Pancreas (tissue), 10 donors: ENCODE measurements at regions not wholly inside any gene's neighbourhood (a gene's known extent, or its start where the extent isn't known, plus 50 kb on each side); places are given as distances from the start of the nearest gene placed in this dataset.

Source experiments
- ATAC-seq, 4 donors: fragments of 200-7000 bp; cut with Tn5 transposase; one replicate each; pipeline versions ENCODE4 v1.8.0 to v1.9.1; 2020; ENCODE audit warnings: mild to moderate bottlenecking in 4 of 4, moderate library complexity in 4 of 4
- DNase-seq, 6 donors: peaks; one replicate each; pipeline ENCODE4 v3.0.0-alpha.2; 2020
- FAIRE-seq: peaks from 2 replicates; lab custom pipeline; 2012; peaks lifted over from hg19 to GRCh38; lab: Jason Lieb, UNC
- H3K27ac ChIP-seq, 4 donors: fragments of 200-600 bp; sonication (generic); 1 replicate in 3 of 4; 2 replicates in 1 of 4; pipeline versions ENCODE4 v1.5.0 to v1.8.0; 2020
- H3K27me3 ChIP-seq, 4 donors: fragments of 200-600 bp; one replicate each; pipeline ENCODE4 v1.8.0; 2021
- H3K36me3 ChIP-seq, 3 donors: fragments of 200-600 bp; sonication (generic) in 1 of 3; one replicate each; pipeline versions ENCODE4 v1.5.0 to v1.8.0; 2020 to 2021
- H3K4me1 ChIP-seq, 3 donors: fragments of 200-600 bp; one replicate each; pipeline ENCODE4 v1.8.0; 2021
- H3K4me3 ChIP-seq, 4 donors: fragments of 200-600 bp; sonication (generic) in 2 of 4; one replicate each; pipeline versions ENCODE4 v1.5.0 to v1.8.0; 2020 to 2021
- H3K9me3 ChIP-seq, 4 donors: fragments of 200-600 bp; one replicate each; pipeline ENCODE4 v1.8.0; 2021
- CTCF ChIP-seq, 4 donors: fragments of 200-600 bp; sonication (generic) in 3 of 4; IDR thresholded peaks; one replicate each; pipeline versions ENCODE4 v1.5.0 to v1.8.0; 2021; ENCODE audit warnings: antibody characterized with exemption in 4 of 4
- WGBS, 2 donors: extraction: QIAGEN DNeasy Blood & Tissue Kit; methylation state at CpG; one replicate each; pipeline ENCODE4 v1.1.7; 2013; 5-methylcytosine and 5-hydroxymethylcytosine counted together
- intact Hi-C, 3 donors: fragments of 100-400 bp; cut with DNase I; formaldehyde crosslinking; loops; one replicate each; pipeline versions ENCODE4 v1.11.1 to v1.14.2; 2022
- donor health status: healthy with polysubstance abuse.
- donor health status: DM: no; HTN: no; CAD: no; lungs with moderate emphysema.
- donor health status: DM: no; HTN: no; CAD: no.
- donor health status: control.
- donor health status: control.
- donor health status: Bipolar disorder and iron deficiency.
- donor health status: DM: yes; HTN: yes; CAD: no.
- donor health status: DM: no; HTN: no; CAD: no.
- donor health status: DM: no; HTN: no; CAD: no.
- donor health status: DM: yes; HTN: yes; CAD: no.

DNA sequence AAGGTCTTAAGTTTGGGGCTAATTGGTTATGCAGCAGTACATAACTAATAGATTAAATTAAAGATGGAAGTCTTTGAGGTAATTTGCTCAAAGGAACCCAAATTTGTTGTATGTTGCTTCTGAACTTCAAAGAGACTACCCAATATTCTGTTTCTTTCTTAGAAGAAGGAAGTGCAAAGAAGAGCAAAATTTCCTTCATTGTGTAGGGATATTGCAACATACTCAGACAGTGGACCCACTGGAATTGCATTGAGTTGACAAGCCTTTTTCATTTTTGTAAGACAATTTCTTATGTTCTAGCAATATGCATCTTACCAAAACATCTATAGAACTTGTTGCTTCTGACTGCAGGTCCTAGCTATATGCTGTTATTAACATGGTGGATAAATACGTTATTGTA lies 527.8 kb downstream of the SH2D4B start:
- intact Hi-C loops: no loop called here
- no peaks in the 10 kb centered on the region for H3K36me3 ChIP-seq
- DNase-seq: no peak
- no peak for FAIRE-seq
- H3K4me1 ChIP-seq: no peaks in the 10 kb centered on the region
- no peaks in the 10 kb centered on the region for H3K27me3 ChIP-seq
- ATAC-seq: no peak
- WGBS, 2 donors: 61 to 77% methylated on average over 1 of the region's 1 CpG
- no peaks in the 10 kb centered on the region for H3K9me3 ChIP-seq
- H3K4me3 ChIP-seq: no peak overlapping the region
- no peak for TF ChIP-seq CTCF (IDR thresholded peaks at IDR 0.05)
- no peak overlapping the region for H3K27ac ChIP-seq

- FAIRE-seq: no peak
- 22 to 28% methylated on average over 3 of the region's 3 CpGs for WGBS, 2 donors
These were observed 530.8 kb downstream of the SH2D4B start for GRCh38 chr10:81068460-81068859.

DNA sequence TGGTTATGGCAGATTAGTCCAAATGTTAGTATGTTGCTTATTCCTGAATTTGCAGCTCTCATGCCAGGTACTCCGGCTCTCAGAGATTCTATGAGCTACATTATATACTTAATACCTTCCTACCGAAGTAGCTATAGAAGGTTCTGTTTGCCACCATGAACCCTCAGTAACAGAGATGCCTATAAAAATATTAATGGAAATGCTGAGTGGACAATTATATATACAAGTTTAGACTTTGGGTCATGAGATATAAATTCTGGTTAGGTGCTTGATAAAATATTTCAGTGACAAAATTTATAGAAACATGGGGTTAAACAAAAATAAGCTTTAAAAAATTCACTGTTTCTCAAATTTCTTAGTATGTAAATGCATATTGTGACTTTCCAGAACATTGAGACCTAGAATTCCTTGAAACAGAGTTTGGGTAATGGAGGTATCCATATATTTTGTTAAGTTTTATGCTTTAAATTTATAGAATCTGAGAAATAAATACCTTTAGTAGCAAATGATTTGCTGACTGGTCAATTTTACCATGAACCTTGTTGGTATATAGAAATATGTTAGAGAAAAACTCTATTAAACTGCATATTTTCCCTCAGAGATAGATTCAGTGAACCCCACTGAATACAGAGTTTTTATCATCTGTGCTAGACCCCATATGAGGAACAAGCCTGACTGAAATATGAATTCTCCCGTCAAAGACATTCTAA lies 533.5 kb downstream of the SH2D4B start:
- Histone ChIP-seq H3K36me3 (no peaks in the 10 kb centered on the region), H3K27me3 (no peaks in the 10 kb centered on the region), H3K9me3 (no peaks in the 10 kb centered on the region), H3K4me3 (no peak overlapping the region), H3K27ac (no peak overlapping the region), H3K4me1 (no peaks in the 10 kb centered on the region)
- intact Hi-C loops: no loop called here
- TF ChIP-seq CTCF (IDR thresholded peaks at IDR 0.05): no peak
- FAIRE-seq (no peak), DNase-seq (no peak), ATAC-seq (no peak)
- 52 to 66% methylated on average over 3 of the region's 3 CpGs for WGBS, 2 donors

More at GRCh38 chr10:81068460-81068859, 530.8 kb downstream of the SH2D4B start:
- intact Hi-C loops: no loop called here
- no peak for TF ChIP-seq CTCF (IDR thresholded peaks at IDR 0.05)
- H3K27ac ChIP-seq: no peak overlapping the region
- no peak for DNase-seq
- no peak overlapping the region for H3K4me3 ChIP-seq
- no peaks in the 10 kb centered on the region for H3K4me1 ChIP-seq
- no peaks in the 10 kb centered on the region for H3K36me3 ChIP-seq
- ATAC-seq: no peak
- no peaks in the 10 kb centered on the region for H3K27me3 ChIP-seq
- no peaks in the 10 kb centered on the region for H3K9me3 ChIP-seq

GRCh38 chr10:81073155-81073554 lies 535.5 kb downstream of the SH2D4B start:
- H3K4me1 ChIP-seq: no peaks in the 10 kb centered on the region
- 57 to 78% methylated on average over 2 of the region's 2 CpGs for WGBS, 2 donors
- intact Hi-C loops: no loop called here
- no peak overlapping the region for H3K27ac ChIP-seq
- DNase-seq (no peak), FAIRE-seq (no peak), ATAC-seq (no peak)
- H3K27me3 ChIP-seq: no peaks in the 10 kb centered on the region
- no peak for TF ChIP-seq CTCF (IDR thresholded peaks at IDR 0.05)
- H3K9me3 ChIP-seq: no peaks in the 10 kb centered on the region
- H3K4me3 ChIP-seq: no peak overlapping the region
- no peaks in the 10 kb centered on the region for H3K36me3 ChIP-seq

- no peak overlapping the region for H3K27ac ChIP-seq
- WGBS, 2 donors: 57 to 78% methylated on average over 3 of the region's 3 CpGs
- ATAC-seq (no peak), FAIRE-seq (no peak), DNase-seq (no peak)
- no peak for TF ChIP-seq CTCF (IDR thresholded peaks at IDR 0.05)
- H3K9me3 ChIP-seq: no peaks in the 10 kb centered on the region
- H3K36me3 ChIP-seq: no peaks in the 10 kb centered on the region
- H3K4me1 ChIP-seq: no peaks in the 10 kb centered on the region
- H3K27me3 ChIP-seq: no peaks in the 10 kb centered on the region
- intact Hi-C loops: no loop called here
- no peak overlapping the region for H3K4me3 ChIP-seq
These were observed 544.4 kb downstream of the SH2D4B start for GRCh38 chr10:81081887-81082620.
